Sigmoid colon (tissue), 6 donors: ENCODE measurements at regions not wholly inside any gene's neighbourhood (a gene's known extent, or its start where the extent isn't known, plus 50 kb on each side); places are given as distances from the start of the nearest gene placed in this dataset.

Source experiments
- DNase-seq: peaks from one replicate; pipeline ENCODE4 v3.0.0-alpha.2; 2019
- H3K27ac ChIP-seq, 4 donors: fragments of 200-600 bp; sonication (generic); one replicate each; pipeline ENCODE4 v1.5.1; 2016 to 2019; ENCODE audit warnings: mild to moderate bottlenecking in 1 of 4
- H3K27me3 ChIP-seq, 3 donors: fragments of 200-600 bp; sonication (generic); one replicate each; pipeline ENCODE4 v1.5.1; 2019; ENCODE audit warnings: mild to moderate bottlenecking in 1 of 3
- H3K36me3 ChIP-seq, 4 donors: fragments of 200-600 bp; sonication (generic); one replicate each; pipeline ENCODE4 v1.5.1; 2016 to 2019
- H3K4me1 ChIP-seq, 4 donors: fragments of 200-600 bp; sonication (generic); one replicate each; pipeline ENCODE4 v1.5.1; 2017 to 2019
- H3K4me3 ChIP-seq, 4 donors: fragments of 200-600 bp; sonication (generic); one replicate each; pipeline ENCODE4 v1.5.1; 2017 to 2019; ENCODE audit warnings: mild to moderate bottlenecking in 2 of 4, moderate library complexity in 1 of 4
- H3K9me3 ChIP-seq, 4 donors: fragments of 200-600 bp in 3 of 4; sonication (generic) in 3 of 4; one replicate each; pipeline versions ENCODE4 v1.5.1 to v1.6.1; 2013 to 2019
- EP300 ChIP-seq, 4 donors: sonication (generic); formaldehyde crosslinking; IDR thresholded peaks; one replicate each; pipeline ENCODE4 v1.6.1; 2017; ENCODE audit warnings: antibody characterized with exemption in 4 of 4
- POLR2A ChIP-seq, 2 donors: fragments of 450-650 bp; IDR thresholded peaks; one replicate each; pipeline ENCODE4 v1.6.1; 2016; ENCODE audit warnings: antibody characterized with exemption in 2 of 2, mild to moderate bottlenecking in 2 of 2, moderate library complexity in 2 of 2
- POLR2AphosphoS5 ChIP-seq, 4 donors: sonication (generic); formaldehyde crosslinking; IDR thresholded peaks; one replicate each; pipeline ENCODE4 v1.6.1; 2017; ENCODE audit warnings: antibody characterized with exemption in 4 of 4
- WGBS, 2 donors: extraction: QIAGEN DNeasy Blood & Tissue Kit; methylation state at CpG; one replicate each; pipeline ENCODE4 v1.1.7; 2013; 5-methylcytosine and 5-hydroxymethylcytosine counted together
- intact Hi-C: fragments of 100-400 bp; cut with DNase I; formaldehyde crosslinking; loops from one replicate; pipeline ENCODE4 v1.15.1; 2023
- TF ChIP-seq, protein P1 (sequence below), 4 experiments: fragments of 450-650 bp in 3 of 4; fragments of 200-600 bp in 1 of 4; IDR thresholded peaks; one replicate each; pipeline ENCODE4 v1.5.1; 2016 to 2019; ENCODE audit warnings: antibody characterized with exemption in 4 of 4, mild to moderate bottlenecking in 3 of 4, moderate library complexity in 2 of 4
- donor health status: healthy with polysubstance abuse.
- donor health status: healthy.

DNA sequence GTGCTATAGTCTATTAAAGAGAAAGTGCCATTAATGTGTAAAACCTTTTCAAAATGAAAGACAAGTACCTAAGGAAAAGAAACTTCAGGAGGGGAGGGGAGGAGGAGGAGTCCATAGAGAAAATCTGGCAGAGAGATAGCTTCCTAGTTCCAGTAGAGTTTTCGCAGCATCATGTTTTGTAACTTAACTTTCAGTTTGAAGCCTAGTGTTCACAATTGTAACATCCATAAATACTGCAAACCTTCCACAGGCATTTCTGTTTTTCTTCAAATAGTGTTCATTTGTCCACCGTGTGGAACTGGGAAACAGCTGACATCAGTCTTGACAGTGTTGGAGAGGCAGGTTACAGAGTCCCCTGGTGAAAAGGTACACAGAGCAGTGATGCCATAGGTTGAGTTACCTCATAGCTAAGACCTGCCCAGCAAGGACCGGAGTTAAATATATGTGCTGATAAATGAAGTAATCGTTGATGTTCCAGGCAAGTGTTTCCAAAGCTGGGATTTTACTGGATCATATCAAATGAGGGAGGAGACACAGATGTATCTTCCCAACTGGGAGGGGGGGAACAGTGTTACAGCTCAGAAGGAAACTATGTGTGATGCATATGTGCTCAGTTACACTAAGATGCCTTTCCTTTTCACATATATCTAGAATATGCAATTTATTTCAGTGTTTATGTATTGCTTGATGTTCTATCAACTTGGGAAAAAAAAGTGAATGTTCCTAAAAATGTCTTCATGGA, 369.5 kb upstream of the FAM241A start:
- intact Hi-C loops: loop anchor here (2.0 to 5.0 kb wide), 2 partner anchors 88 to 133 kb away; no protein-coding TSS in a partner anchor
- Histone ChIP-seq H3K9me3 (no peaks in the 10 kb centered on the region), H3K4me3 (no peak overlapping the region), H3K4me1 (peaks cover 0 to 55% (median 29%) of the 10 kb centered on the region in 4 donors), H3K36me3 (no peaks in the 10 kb centered on the region), H3K27me3 (no peaks in the 10 kb centered on the region), H3K27ac (peak overlapping the region in 3 of 4 donors; percentile 50 to 62 (median 55))
- no peak for TF ChIP-seq POLR2A (IDR thresholded peaks at IDR 0.05)
- TF ChIP-seq, protein P1, sequence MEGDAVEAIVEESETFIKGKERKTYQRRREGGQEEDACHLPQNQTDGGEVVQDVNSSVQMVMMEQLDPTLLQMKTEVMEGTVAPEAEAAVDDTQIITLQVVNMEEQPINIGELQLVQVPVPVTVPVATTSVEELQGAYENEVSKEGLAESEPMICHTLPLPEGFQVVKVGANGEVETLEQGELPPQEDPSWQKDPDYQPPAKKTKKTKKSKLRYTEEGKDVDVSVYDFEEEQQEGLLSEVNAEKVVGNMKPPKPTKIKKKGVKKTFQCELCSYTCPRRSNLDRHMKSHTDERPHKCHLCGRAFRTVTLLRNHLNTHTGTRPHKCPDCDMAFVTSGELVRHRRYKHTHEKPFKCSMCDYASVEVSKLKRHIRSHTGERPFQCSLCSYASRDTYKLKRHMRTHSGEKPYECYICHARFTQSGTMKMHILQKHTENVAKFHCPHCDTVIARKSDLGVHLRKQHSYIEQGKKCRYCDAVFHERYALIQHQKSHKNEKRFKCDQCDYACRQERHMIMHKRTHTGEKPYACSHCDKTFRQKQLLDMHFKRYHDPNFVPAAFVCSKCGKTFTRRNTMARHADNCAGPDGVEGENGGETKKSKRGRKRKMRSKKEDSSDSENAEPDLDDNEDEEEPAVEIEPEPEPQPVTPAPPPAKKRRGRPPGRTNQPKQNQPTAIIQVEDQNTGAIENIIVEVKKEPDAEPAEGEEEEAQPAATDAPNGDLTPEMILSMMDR (IDR thresholded peaks at IDR 0.05): no peak
- no peak for TF ChIP-seq POLR2AphosphoS5 (IDR thresholded peaks at IDR 0.05)
- TF ChIP-seq EP300 (IDR thresholded peaks at IDR 0.05): no peak
- 66 to 78% methylated on average over 4 of the region's 4 CpGs for WGBS, 2 donors
- DNase-seq: no peak

DNA sequence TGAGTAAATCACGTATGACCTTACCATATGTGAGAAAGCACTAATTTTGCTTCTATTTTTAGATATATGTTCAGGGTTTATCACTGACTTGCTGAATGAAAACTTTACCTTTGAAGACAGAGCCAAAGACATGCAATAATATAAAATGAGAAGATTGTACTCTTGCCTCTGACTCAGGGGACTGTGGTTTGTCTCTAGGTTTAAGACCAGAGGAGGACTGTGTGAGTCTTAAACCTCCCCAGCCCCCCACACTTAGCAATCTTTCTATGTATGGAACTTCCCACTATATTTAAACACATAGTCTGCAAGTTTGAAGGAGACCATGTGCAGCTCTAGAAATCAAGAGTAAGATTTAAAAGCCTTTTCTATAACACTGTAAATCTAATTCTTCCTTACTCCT, 368.7 kb upstream of the FAM241A start:
- Histone ChIP-seq H3K27me3 (no peaks in the 10 kb centered on the region), H3K4me3 (no peak overlapping the region), H3K36me3 (no peaks in the 10 kb centered on the region), H3K4me1 (peaks cover 0 to 60% (median 32%) of the 10 kb centered on the region in 4 donors), H3K9me3 (no peaks in the 10 kb centered on the region), H3K27ac (peak overlapping the region in 2 of 4 donors; percentile 55 to 62)
- no peak for DNase-seq
- intact Hi-C loops: loop anchor here (5.0 kb wide), 1 partner anchor 89 kb away; no protein-coding TSS in a partner anchor
- 69 to 73% methylated on average over 1 of the region's 1 CpG for WGBS, 2 donors
- no peak for TF ChIP-seq EP300 (IDR thresholded peaks at IDR 0.05)
- no peak for TF ChIP-seq POLR2A (IDR thresholded peaks at IDR 0.05)
- TF ChIP-seq POLR2AphosphoS5 (IDR thresholded peaks at IDR 0.05): no peak
- TF ChIP-seq, protein P1 (IDR thresholded peaks at IDR 0.05): no peak

DNA sequence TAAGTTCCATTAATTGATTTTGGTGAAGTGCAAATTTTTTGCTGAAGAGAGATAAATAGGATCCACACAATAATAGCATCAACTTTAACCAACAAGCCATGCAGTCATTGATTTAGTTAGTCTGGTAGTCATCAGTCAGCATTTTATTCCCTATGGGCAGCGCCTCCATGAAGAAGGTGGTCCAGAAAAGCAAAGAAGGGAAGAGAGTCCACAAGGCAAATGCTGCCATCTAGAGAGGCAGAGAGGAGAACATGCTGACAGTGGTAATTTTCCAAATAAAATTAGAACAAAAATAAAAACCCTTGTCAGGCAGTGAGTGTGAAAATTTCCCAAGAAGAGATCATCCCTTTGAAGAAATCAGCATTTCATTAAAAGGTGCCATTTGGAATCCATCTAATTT, 366.7 kb upstream of the FAM241A start:
- Histone ChIP-seq H3K4me1 (peaks cover 0 to 60% (median 32%) of the 10 kb centered on the region in 4 donors), H3K4me3 (no peak overlapping the region), H3K27me3 (no peaks in the 10 kb centered on the region), H3K36me3 (no peaks in the 10 kb centered on the region), H3K27ac (no peak overlapping the region), H3K9me3 (no peaks in the 10 kb centered on the region)
- intact Hi-C loops: loop anchor here (5.0 kb wide), 1 partner anchor 91 kb away; no protein-coding TSS in a partner anchor
- TF ChIP-seq, protein P1 (IDR thresholded peaks at IDR 0.05): peak in 1 of 4 experiments; percentile 31
- TF ChIP-seq POLR2A (IDR thresholded peaks at IDR 0.05): no peak
- DNase-seq: no peak
- WGBS, 2 donors: 73 to 89% methylated on average over 1 of the region's 1 CpG

DNA sequence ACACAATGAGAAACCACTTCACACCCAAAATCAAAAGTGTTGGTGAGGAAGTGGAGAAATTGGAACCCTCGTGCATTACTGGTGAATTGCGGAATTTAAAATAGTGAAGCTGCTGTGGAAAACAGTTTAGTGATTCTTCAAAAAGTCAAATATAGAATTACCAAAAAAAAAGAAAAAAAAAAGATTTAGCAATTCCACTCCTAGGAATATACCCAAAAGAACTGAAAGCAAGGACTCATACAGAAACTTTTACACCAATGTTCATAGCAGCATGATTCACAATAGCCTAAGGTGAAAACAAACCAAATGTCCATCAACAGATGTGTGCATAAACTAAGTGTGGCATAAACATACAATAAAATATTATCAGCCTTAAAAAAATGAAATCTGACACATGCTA, 364.3 kb upstream of the FAM241A start:
- 93 to 98% methylated on average over 2 of the region's 2 CpGs for WGBS, 2 donors
- Histone ChIP-seq H3K4me3 (no peak overlapping the region), H3K27me3 (no peaks in the 10 kb centered on the region), H3K27ac (no peak overlapping the region), H3K36me3 (no peaks in the 10 kb centered on the region), H3K9me3 (no peaks in the 10 kb centered on the region), H3K4me1 (peaks cover 0 to 36% (median 13%) of the 10 kb centered on the region in 4 donors)
- intact Hi-C loops: no loop called here
- no peak for DNase-seq
- TF ChIP-seq POLR2AphosphoS5 (IDR thresholded peaks at IDR 0.05) (no peak), POLR2A (IDR thresholded peaks at IDR 0.05) (no peak), EP300 (IDR thresholded peaks at IDR 0.05) (no peak)
- TF ChIP-seq, protein P1 (IDR thresholded peaks at IDR 0.05): no peak
